Stimulated activated CD8-positive, alpha-beta memory T cell treated with anti-CD3 and anti-CD28 coated beads, Interleukin-4, amount 100 ng/mL, for 48 hours (primary cell): ENCODE measurements at regions not wholly inside any gene's neighbourhood (a gene's known extent, or its start where the extent isn't known, plus 50 kb on each side); places are given as distances from the start of the nearest gene placed in this dataset.
"Not testable (repeated sequence)": the region's sequence is repeated elsewhere in the genome, so short reads cannot be mapped to it uniquely, and the experiment has no call there.

Source experiments
- DNase-seq: peaks from one replicate; pipeline ENCODE4 v3.0.0-alpha.2; 2020

DNA sequence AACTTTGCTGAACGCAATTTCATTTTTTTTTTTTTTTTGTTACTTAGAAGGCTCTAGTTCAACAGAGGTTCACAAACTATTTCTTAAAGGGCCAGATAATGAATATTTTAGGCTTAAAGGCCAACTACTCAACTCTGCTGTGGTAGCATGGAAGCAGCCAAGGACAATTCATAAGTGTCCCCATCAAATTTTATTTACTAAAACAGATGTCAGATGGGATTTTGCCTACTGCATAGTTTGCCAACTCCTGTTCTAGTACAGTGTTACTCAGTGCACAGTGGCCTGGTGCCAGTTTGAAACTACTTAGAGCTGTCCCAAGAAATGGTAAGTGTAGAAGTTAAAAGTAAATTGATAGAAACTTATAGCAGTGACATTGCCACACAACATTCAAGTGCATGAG is 949.4 kb upstream of the FANCL start:
- no peak for DNase-seq

DNA sequence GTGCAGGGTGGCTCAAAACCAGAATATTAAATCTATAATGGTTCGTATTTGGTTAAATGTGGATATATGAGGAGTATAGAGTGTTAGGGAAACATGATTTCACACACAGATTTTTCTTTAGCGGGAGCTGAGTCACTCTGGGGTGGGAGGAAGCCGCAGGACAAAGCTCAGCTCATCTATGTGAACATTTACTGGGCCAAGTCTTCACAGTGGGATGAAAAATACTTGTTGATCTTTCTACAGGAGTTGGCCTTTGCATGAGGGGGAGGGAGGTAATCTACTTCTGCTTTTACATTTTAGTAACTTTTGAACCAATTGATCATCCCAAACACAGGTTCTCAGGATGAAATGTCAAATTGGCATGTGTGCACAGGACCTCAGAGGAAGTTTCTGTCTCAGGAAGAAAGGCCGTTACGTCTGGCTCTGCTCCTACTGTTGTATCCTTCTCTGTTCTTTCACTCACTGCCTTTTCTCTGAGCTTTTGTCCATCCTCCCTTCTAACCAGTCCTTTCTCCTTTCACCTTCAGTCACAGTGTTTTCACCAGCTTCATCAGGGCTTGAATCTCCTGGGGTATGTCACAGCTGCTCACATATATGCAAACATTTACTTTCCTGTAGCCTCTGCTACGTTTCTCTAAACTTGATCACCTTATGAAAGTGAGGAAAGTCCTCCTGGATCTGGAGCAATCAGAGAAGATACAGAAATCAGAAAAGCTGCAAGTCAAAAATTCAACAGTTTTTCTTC is 943.3 kb upstream of the FANCL start:
- DNase-seq: no peak

DNA sequence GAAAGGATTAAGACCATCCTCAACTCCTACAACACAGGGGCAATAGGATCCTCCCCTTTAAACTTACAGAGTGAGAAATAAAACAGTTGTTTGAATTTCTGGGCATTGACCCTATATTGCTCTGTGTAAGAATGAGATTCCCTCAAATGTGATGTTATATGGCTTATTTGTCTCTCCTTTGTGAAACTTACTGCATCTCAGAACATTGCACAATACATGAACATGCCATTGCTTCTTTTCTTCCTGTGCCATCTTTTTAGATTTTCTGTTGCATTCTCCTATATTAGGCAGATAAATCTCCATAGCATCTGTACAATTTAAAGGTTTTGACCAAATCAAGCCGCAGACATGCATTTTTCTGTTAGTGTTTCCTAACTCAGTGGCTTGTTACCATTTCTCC is 941.9 kb upstream of the FANCL start:
- DNase-seq: no peak

DNA sequence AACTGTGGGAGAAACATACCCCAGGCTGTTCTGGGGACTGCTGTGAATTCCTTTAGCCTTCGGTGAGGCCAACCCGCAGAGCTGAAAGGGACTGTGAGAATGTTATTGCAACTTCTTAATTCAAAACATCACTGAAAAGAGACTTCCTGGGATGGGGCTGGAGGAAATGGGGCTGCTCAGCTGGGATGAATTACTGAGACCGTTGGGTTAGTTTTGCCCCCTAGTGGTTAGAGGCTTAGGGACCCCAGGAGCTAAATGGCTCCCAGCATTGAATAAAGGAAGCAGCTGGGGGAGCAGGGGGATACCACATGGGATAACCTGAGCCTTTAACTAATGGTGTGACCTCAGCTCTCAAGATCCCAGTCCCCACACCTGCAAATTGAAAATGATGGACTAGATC is 941.1 kb upstream of the FANCL start:
- no peak for DNase-seq

DNA sequence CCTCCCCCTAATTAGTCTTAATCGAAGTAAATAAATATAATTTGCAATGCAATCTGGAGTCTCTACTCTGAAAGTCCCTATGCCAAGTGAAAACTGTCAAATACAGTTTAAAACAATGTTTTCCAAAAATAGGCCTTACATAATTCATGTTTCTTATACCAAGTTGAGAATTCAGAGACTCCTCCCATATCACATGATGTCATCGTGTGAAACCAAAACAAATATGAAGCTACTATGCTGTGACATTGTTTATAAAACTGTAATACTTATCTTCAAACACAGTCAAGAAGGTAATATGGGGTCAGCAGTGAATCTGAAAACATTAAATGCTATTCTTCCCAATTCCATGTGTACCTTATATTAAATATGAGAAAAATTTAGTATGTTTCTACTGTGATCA is 940.2 kb upstream of the FANCL start:
- no peak for DNase-seq

DNA sequence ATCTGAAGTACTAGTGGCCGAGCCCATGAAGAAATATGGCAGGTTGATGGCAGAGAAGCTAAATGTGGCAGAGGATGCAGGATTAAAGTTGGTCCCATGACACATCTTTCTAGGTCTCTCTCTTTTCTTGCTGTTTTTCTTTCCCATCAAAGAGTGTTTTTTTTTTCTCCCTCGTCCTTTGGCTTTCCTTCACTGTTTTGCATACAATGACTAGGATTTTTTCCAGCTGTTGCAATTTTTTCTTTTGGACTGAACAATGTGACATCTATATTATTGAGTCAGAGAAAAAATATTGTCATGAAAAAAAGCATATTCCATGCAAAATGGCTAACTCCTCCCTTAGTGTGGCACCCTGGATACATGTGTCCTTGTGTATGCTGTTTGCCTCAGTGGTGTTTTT is 939.5 kb upstream of the FANCL start:
- no peak for DNase-seq

DNA sequence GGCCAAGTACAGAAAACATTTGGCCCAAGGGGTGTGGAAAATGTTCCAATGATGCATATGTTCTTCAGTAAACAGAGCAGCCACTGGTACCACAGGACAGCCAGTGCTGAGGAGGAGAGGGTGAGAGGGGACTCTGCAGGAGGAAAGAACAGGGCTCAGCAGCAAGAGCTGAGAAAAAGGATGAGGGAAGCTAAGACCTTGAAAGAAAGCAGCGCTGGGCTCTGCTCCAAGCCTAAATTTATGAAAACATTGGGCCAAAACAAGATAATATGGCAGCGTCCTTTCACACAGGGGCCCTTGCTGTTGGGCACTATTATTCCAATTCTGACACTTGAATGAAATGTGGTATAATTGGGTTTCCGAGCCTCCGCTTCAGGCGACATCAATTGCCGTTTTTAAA is 939.0 kb upstream of the FANCL start:
- no peak for DNase-seq

DNA sequence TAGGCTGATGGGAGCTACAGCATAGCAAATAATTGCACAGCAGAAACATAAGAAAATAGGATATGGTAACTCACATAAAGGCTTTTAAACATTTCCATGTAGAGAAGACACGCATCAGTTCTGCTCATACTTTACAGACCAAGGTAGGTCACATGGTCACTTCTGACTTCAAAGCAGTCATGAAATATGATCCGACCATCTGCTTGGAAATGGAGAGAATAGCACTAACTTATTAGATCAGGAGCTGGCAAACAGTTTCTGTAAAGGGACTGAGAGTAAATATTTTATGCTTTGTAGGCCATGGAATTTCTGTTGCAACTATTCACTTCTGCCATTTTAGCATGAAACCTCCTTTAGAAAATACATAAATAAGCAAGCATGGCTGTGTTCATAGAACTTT is 936.6 kb upstream of the FANCL start:
- DNase-seq: no peak

DNA sequence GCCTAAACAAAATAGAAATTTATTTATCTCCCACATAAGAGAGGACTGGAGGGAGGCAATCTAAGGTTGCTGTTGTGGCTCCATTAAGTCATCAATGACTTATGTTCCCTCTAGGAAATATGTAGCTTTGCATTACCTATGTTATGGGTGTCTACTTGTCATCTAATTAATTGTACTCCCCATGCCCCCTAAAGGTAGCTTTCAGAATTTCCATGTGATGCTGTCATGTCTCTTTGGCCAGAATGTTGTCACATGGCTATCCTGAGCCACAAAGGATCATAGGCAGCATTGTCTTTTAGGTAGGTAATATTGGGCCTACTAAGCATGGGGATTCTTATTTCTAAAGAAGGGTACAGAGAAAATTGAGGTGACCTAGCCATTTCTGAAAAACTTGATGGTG is 935.6 kb upstream of the FANCL start:
- no peak for DNase-seq

DNA sequence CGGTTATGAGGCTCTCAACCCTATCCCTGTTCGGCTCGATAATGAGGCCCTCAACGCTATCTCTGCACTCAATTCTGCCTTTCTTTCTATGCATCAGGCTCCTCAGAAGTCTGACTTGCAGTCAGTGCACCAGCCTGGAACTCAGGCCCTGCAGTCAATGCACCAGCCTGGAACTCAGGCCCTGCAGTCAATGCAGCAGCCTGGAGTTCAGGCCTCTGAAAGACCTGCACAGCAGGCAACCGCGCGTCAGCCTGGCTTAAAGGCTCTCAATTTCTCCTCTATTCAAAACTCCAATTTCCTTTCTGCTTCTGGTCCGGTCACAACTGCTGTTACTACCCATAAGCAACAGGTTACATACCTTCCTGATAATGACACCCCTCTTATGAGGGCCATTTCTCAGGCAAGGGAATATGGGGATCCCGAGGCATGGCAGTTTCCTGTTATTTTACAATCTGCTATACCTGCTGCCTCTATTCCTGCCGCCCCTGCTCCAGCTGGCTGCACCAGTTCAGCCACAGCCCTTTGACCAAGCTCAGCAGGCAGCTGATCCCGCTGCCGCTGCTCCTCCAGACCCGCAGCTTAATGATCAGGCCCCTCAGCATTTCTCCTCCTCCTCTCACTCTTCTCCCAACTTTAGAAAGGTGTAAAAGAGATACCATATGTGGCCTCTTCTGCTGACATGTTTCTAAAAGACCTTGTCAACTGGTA is 933.6 kb upstream of the FANCL start:
- no peak for DNase-seq

DNA sequence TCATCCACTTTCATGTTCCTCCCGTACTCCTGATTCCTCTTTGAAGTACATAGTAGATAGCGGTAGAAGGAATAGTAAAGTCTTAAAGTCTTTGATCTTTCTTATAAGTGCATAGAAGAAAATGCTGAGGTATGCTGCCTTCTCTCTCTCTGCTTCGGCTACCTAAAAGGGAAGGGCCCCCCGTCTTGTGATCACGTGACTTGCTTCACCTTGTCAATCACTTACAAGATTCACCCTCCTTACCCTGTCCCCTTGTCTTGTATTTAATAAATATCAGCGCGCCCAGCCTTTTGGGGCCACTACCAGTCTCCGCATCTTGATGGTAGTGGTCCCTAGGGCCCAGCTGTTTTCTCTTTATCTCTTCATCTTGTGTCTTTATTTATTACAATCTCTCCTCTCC is 932.2 kb upstream of the FANCL start:
- DNase-seq: no peak

DNA sequence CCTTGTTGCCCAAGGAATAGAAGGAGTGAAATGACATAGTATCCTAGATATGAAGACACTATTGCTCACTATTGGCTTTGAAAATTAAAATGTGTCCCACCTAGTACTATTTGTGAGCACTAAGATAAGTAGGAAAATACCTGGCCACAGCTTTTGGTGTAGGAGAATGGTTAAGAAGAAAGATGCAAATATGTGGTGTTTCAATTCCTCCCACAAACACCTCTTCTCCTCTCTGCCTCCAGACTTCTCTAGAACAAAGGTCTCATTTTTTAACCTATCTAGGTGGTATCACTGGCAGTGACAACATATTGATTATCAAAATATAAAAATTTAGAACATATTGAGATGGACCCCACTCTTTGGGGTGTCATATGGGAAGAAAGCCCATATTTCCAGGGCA is 929.9 kb upstream of the FANCL start:
- DNase-seq: no peak

DNA sequence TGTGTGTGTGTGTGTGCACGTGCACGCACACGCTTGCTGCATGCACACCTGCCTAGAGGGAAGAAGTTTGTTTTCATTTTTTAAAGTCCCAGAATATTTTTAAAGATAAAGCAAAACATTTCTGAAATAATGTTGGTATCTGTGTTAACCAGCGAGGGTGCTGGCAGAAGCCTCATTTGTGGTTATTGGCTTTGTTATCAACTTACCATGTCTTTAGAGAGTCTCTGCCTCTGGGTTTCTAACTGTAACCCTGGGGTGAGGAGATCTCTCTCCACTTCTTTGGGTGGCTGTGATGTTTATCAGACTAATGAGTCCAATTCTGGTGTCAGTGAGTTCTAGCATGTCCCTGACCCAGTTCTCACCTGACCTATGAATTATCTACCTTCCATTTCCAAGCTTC is 927.6 kb upstream of the FANCL start:
- DNase-seq: no peak

DNA sequence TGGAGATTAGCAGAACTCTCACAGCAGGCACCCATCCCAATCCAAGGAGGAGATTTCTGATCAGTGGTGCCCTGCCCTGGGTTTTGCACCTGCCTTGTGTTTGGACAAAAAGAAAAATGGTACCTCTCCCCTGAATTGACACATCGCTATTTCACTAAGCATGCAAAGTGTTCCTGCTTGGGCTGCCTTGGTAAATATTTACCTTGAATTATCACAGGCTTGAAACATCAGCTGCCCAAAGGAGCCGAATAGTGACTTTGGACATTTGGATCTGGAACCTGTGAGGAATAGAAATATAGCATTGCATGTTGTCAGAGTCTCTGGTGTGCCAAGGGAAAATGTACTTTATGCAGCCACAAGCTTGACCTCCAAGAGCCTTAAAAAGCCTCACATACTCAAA is 926.4 kb upstream of the FANCL start:
- DNase-seq: no peak

DNA sequence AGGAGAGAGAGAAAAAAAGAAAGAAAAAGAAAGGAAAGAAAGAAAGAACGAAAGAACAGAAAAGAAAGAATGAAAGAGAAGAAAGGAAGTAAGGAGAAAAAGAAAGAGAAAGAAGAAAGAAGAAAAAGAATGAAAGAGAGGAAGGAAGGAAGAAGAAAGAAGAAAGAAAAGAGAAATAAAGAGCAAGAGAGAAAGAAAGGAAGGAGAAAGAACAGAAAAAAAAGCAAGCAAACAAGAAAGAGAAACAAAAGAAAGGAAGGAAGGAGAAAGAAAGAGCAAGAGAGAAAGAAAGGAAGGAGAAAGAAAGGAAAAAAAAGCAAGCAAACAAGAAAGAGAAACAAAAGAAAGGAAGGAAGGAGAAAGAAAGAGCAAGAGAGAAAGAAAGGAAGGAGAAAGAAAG is 916.8 kb upstream of the FANCL start:
- not testable (repeated sequence) for DNase-seq

DNA sequence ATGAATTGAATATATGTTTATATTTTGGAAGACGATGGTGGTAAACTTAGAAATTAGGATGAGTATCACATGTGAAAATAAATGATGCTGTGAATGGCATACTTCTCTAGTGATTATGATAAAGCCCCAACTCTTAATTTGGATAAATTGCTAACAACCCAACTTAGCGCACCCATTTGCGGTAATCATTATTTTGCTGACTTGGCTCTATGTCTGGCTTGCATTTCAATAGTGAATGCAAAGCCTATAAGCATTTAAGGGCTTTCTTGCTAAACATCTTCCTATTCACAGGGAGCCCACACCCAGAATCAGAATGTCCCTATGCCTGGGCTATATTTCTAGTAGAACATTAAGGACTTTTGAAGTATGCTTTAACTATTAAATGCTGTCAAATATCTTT is 910.7 kb upstream of the FANCL start:
- DNase-seq: no peak

DNA sequence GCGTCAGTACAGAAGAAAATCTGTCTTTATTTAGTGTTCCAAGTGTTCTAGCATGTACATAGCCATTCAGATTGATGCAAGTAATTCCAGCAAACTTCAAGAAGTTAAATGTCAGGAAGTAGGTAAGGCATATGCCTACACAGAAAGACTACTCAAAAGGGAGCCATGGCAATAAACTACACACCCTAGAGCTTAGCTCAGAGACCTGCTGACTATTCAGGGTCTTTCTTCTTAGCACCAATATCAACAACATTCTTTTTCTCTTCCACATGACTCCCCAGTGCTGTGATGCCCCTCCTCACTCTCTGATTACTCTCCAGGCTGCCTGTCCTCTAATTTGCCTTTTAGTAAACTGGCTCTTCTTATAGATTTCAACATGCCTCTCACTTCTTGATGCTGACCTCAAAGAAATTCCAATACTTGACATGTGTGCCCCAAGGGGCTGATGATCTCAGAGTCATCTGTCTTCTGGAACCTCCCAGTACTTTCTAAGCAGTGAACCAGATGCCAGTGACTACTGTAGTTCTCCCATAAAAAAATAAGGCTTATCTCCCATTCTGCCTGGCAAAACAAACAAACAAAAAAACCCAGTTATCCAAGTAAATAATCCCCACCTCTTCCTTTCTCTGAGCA is 909.2 kb upstream of the FANCL start:
- no peak for DNase-seq

DNA sequence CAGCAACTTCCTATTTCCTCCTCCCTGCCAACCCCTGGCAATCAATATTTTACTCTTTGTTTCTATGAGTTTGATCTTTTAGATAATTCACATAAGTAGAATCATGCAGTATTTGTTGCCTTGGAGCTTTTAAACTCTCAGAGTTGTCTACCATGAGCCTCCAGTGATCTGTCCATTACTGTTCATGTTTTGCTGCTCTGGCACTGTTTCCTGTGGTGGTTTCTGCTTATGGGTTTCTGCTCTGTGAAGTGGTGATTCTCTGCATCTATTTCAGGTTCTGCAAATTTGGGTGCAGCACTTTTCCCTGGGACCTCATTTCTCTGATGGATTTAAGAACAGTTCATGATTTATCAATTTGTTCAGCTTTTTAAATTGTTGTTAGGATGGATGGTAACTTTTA is 908.1 kb upstream of the FANCL start:
- no peak for DNase-seq

DNA sequence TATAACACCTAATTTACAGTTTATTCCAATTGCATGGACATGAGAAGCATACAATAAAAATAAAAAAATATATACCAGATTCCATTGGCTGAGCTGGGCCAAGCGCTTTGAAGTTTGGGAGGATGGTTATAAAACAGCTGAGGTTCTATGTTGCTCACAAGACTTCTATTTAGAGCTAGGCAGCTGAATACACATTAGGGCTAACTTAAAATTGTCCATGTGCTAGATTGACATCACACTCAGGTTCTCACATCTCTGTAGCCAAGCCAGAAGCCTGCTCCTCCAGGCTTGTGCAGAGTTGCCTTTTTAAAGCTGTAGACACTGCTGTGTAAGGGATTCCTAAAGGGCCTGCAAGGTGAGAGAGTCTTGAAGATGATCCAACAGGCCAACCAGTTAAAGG is 871.1 kb upstream of the FANCL start:
- no peak for DNase-seq

DNA sequence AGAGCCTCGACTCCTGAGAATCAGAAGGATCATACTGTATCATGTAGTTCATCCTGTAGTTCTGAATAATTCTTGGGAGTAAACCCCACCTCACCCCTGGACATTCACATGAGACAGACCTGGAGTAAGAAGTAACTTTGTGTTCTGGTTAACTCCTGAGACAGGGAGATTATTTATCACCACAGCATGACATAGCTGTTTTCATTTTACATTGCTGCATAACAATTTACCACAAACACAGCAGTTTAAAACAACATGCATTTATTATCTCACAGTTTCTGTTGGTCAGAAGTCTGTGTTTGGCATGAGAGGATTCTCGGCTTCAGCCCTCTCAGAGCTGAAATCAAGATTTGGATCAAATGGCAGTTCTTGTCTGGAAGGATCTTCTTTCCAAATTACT is 855.8 kb upstream of the FANCL start:
- DNase-seq: no peak

DNA sequence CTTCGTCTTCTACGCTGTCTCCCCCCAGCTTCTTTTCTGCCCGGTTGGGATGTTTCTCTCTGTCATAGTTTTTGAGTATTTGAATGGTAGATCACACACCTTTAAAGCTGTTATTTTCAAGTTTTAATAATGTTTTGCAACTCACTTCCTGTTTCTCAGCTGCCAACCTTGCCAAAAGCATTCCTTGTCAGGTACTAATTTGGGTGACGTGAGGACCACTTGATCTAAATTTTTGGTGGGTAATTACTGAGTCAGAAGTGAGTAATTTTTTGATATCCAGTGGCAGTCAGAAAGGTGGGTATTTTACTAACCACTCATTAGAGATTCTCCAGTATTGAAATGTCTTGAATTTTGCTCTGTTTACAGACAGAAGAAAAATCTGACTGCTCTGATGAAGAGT is 852.4 kb upstream of the FANCL start:
- DNase-seq: no peak

DNA sequence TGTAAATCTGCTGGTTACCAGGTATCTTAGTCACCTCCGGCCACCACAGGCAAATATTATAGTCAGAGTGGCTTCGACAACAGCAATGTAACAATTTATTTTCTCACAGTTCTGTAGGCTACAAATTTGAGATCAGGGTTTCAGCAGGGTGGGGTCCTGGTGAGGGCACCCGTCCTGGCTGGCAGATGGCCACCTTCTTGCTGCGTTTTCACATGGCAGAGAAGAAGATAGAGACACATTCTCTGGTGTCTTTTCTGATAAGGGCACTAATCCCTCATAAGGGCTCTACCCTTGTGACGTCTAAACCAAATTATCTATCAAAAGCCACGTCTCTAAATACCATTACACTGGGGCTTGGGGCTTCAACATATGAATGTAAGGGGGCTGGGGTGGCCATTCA is 843.2 kb upstream of the FANCL start:
- no peak for DNase-seq

DNA sequence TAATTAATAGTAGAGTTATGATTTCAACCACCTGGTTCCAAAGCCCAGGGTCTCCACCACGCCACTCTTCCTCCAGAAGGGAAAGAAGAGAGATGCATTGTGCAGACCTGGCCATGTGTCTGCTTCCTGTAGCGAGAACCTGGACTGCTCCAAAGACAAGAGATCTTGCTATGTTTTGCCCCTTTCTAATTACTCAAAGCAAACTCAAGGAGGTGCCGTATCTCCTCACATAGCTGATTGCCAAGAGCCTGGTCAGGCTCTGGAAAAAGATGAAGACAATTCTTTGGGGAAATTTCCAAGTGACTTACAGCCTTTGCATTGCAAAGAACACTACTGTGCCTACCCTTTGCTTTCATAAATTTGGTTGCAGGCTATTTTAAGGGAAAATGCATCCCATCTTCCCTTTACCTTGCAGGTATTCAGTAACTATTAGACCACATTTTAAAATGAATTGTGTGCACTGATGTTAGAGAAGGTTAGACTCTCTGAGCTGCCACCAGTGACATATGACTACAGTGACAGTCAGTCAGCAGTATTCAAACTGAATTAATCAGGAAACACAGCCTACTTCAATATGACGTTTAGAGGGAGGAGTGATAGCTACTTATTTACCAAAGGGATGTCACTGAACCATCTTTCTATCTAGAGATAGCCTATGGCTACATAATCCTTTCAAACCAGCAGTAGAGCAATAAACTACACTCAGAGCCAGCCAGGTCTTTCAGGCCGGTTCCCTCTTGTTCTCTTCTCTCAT is 842.1 kb upstream of the FANCL start:
- no peak for DNase-seq

DNA sequence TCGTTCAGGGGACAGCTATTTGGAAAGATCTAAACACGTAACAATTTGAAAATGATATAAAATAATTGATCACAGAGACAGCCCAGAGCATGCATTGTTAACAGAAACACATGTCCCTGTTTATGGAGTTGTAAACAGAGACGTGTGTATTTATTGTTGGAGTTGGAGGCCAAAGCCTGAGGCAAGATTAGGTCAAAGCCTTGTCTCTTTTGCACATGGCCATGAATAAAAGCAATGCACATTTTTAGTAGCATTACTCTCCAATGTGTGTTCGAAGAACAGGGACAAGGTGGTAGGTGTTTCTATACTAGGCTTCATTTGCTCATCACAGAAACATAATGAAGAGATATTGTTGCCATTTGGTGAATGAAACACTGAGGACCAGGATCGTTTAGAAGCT is 841.5 kb upstream of the FANCL start:
- DNase-seq: no peak
